HG03064 (cell line): ENCODE measurements at regions not wholly inside any gene's neighbourhood (a gene's known extent, or its start where the extent isn't known, plus 50 kb on each side); places are given as distances from the start of the nearest gene placed in this dataset.

Experiments
- ATAC-seq: cut with Tn5 transposase; IDR thresholded peaks from one replicate; pipeline ENCODE4 v1.9.1; 2021; ENCODE audit warnings: low read depth; ENCODE audit not compliant: unreplicated experiment

DNA sequence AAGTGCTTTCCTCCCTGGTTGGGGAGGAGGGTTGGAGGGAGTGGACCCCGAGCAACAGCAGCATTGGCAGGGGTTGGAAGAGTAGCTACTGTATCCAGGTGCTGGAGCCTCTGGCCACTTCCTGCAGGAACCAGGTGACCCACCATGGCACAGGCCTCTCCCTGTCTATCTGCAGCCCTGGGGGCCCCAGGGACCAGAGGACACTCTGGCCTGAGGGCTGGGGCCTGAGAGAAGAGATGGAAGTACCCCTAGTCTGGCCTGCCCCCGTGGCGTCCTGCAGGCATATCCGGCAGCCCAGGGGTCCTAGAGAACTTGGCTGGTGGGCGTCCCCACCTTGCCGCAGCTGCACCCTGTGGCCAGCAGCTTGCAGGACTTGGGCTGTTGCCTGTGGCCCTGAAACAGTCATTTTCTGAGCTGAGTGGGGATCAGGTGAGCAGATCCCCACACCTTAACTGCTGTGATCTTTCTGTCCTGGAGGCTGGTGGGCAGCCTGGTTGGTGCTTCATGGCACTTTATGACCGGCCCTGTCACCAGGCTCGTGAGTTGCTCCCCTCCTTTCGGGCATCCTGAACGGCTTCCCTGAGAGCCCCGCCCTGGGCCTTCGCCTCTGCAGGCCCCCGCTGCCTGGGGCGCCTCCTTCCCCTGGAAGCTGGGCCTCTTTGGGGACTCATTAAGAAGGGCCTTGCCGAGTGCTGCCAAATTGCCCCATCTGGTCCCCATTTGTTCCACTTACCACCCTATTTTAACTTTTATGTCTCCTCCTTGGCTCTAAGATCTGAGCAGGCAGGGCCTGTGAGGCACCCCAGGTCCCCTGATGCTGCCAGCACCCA is 298.6 kb downstream of the SEC14L1 start:
- ATAC-seq: no peak

DNA sequence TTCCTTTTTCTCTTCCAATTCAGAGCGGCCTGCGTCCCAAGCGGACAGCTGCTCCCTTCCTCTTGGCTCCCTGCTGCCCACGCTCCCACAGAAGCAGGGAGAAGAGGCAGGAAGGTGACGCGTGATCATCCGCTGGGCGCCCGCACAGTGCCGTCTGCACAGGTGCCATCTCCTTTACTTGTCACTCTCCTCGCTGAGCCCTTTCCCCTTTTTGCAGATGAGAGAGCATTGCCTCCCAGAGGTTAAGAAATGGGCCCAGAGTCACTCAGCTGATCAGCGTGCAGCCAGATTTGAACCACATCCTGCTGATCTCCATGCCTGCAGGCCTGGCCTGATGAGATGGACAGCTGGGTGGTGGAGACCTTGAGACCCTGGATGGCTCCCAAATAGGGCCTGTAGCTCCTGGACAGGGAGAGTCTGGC is 299.8 kb downstream of the SEC14L1 start:
- no peak for ATAC-seq

DNA sequence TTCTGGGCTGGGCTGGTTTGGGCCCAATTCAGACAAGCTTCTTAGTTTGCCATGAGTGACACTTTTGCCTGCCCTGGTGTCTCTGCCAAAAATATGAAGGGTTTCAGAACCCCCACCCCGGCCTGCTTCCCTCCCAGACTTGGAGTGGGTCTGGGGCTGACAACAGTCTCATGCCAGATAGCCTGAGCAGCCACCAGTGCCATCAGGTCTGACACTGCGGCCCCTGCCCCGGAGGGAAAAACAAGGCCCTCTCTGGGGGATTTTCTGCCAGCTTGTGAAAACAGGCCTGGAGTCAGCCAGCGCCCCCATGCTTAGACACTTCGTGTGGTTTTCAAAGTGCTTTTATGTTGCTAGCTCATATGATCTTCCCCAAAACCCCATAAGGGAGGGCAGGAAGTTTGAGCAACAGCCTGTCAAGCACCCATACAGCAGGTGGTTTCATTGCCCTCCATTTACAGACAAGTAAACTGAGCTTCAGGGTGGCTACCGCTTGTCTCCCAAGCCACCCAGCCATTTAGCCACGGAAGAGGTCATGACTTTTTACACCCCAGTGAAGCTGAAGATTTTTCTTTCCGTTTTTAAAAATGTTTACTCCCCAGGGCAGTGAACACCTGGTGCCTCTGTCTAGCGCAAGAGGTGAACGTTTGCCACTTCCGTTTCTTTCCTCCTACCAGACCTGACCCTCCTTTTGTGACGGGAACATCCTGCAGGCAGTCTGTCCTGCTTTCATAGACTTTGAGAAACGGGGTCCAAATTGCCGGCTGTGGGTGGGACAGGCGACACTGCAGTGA is 300.6 kb downstream of the SEC14L1 start:
- ATAC-seq: peak; percentile 34

DNA sequence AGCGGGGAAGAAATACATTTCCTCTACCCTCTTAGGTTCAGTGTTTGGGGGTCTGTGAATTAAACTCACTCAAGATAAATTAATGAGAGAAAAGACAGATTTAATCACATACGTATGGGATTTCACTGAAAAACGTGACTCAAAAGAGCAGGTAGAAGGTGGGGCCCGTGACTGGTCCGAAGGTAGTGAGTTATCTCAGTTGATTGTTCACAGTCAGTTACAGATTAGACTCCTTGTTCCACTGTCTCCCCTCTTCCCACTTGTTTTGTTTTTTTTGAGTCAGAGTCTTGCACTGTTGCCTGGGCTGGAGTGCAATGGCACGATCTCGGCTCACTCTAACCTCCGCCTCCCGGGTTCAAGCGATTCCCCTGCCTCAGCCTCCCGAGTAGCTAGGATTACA is 301.2 kb downstream of the SEC14L1 start:
- ATAC-seq: no peak

DNA sequence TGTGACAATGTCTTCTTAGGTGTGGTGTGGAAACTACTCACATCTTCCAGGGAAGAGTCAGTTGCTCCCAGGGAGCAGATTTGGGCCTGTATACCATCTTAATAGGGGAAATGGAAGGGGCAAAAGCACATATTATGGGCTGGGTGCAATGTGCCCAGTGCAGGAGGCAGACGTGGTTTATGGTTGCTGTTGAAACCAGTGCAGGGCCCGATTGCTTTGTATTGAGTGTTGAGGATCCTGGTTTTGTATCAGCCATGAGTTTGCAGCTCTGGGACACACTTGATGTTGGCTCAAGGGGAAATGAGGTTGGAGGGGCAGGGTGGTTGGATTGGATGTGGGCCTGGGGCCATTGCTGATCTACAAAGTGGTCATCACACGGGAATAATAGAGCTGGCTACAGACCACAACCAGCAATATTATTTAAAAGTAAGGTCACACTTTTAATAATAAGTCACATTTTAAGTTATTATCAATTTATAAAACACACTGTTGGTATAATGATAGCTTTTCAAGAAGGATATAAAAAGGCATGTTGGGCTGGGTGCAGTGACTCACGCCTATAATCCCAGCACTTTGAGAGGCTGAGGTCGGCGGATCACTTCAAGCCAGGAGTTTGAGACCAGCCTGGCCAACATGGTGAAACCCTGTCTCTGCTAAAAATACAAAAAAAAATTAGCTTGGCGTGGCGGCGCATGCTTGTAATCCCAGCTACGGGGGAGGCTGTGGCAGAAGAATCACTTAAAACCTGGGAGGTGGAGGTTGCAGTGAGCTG is 302.4 kb downstream of the SEC14L1 start:
- ATAC-seq: no peak

DNA sequence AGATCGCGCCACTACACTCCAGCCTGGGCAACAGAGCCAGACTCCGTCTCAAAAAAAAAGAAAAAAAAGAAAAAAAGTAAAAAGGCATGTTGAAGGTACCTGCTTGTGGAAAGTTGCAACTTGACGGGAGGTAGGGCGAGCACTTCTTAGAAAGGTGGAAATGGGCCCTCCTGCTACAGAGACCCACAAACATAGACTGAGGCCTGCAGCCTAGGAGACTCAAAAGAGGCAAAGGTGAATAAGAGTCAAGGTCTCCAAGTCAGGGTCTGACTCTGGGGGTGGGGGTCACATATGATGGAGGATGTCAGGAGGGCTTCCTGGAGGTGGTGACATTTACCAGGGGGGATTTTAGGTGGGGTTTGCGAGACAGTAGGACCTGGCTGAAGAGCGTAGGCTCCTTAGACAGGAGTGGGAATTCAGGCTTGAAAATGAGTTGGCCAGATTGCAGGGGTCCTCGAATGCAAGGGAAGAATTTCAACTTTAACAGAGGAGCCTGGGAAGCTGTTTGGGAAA is 303.0 kb downstream of the SEC14L1 start:
- no peak for ATAC-seq

DNA sequence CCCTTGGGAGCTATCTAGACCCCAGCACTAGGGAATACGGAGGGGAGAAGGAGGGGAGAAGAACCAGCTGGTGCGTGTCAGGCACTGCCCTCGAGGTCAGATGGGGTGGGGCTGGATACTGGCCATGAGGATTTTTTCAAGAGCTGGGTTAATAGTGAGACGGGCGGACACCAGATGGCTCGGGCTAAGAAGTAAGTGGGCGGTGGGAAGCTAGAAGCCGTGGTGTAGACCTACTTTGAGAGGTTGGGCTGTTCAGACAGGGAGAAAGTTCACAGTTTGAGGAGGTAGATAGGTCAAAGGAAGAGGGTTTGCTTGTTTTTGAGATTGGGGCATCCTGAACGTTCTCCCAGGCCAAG is 303.8 kb downstream of the SEC14L1 start:
- ATAC-seq: no peak

DNA sequence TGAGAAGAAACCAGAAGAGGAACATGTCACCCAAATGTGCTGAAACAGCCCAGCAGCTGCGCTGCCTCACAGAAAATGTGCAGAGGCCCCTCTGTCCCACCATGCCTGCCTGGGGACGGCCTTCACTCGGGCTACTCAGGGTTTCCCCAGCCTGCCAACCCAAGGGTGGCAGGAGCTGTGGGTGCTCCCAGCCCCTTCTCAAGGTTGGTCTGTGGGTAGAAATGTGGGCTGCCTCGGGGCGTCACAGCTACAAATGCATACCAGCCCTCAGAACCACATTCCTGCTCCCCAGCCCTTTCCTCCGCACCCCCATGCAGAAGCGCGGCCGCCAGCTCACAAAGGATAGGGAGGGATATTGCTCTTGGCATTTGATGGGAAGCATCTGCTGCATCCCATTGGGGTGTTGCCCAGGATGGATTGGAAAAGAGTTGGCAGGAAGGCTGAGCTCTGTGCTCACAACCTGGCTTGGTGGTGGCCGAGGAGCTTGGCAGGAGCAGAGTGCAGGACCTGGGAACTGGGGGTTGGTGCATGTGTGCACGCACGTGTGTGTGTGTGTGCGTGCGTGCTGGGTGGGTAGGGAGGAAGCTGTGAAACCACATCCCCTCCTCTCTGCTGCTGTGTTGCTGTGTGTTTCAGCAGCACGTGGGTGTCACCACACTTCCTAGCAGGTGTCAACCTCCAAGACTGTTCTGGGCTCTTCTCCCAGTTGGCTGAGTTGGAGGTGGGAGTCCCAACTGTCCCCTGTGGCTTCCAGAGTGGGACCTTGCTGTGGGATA is 304.4 kb downstream of the SEC14L1 start:
- no peak for ATAC-seq

DNA sequence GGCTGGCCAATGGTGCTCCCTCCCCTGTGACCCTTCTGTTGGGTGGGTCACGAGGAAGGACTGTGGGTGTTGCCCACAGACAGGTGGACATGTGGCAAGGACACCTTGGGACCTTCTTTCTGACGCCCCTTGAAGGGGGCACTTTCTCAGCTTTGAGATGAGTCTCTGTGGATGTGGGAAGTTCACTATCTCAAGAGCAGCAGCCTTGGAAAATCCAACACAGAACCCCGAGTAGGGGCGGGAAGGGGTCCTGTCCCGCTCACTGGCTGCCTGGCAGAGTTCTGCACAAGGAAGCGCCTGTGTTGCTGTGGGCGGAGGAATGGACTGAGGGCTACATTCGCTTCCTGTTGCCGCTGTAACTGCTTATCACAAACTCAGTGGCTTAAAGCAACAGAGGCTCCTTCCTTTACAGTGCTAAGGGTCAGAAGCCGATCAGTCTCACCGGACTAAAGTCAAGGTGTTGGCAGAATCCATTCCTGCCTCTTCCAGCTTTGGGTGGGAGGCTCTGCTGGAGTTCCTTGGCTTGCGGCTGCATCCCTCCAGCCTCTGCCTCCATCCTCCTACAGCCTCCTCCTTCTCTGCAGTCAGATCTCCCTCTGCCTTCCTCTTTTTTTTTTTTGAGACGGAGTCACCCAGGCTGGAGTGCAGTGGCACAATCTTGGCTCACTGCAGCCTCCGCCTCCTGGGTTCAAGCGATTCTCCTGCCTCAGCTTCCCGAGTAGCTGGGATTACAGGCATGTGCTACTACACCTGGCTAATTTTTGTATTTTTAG is 305.2 kb downstream of the SEC14L1 start:
- ATAC-seq: no peak

DNA sequence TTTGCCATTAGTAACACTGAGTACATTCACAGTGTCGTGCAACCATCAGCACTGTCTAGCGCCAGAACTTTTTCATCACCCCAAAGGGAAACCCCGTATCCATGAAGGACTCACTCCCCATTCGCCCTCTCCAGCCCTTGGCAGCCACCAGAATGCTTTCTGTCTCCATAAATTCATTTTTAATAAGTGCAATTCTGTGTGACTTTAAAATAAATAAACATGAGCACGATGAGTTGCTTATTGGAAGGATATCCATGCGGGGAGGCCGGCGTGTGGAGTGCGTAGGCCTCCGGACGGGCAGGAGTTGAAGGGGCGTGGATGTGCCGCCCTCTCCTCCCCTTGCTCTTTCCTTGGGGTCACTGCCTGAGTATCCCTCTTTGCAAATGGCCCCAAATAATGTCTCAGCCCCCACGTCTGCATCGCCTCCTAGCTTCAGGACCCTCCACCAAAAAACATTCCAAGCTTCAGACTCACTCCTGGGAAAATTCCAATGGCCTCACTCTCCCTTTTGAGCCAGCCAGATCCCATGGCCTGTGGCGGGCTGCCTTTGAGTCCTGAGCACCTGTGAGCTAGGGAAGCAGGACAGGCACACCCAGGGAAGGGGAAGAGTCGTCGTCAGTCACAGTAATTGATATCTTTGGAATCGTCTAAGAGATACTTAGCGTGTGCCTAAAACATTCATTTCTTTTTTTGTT is 306.3 kb downstream of the SEC14L1 start:
- no peak for ATAC-seq

DNA sequence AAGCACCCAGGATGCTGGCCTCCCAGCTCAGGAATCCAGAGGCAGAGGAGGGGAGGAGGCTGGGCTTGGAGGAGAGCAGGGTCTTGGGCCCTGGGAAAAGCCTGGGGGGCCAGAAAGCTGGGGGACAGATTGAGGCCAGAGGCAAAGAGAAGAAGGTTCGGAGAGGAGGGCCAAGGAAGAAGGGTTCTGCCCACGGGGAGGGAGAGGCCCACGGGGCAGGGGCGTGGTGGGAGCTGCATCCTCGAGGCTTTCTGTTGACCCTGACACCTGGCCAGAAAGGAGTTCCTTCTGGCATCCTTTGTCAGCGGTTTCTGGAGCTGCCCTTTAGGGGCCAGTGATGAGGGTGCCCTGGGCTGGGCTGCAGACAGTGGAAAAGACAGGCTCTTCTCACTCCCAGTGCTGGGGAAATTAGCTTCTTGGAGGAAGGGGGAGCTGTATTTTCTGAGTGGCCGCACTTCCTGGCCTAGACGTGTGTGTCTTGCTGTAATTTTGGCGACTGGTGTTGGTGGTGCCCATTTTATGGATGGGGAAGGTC is 308.7 kb downstream of the SEC14L1 start:
- no peak for ATAC-seq

DNA sequence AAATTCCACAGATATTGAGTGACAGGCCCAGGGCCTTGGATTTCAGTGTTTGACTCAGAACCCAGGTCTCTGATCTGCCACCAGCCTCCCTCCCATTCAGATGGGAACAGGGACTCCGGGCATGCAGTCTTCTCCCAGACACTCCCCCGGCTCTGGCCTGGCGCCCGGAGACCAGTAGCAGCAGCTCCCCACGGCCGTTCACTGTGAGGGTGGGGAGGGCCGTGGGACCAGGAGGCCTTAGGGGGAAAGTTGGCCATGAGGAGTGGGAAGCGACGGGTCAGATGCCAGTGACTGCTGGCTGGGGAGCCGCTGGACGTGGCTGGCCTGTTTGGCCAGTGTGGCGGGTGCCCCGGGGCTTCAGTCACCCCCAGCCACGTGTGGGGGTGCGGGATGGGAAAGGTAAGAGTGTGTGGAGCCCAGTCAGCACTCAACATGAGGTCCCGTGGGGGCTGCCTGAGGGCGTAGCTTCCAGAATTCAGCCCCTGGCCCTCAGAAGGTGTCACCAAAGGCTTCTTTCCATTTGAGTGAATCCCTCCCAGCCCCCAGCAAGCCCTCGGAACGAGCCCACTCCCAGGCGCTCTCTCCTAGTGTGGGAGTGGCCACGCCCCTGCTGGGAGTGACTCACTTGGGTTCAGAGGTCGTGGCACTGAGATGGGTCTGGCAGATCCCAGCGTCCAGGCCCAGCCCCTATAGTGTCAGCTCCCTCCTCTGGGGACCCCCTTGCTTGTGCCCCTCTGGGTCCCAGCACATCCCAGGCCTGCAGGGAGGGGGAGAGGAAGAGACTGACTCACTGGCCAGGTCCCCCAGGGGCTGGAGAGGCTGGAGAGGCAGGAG is 309.4 kb downstream of the SEC14L1 start:
- ATAC-seq: no peak

DNA sequence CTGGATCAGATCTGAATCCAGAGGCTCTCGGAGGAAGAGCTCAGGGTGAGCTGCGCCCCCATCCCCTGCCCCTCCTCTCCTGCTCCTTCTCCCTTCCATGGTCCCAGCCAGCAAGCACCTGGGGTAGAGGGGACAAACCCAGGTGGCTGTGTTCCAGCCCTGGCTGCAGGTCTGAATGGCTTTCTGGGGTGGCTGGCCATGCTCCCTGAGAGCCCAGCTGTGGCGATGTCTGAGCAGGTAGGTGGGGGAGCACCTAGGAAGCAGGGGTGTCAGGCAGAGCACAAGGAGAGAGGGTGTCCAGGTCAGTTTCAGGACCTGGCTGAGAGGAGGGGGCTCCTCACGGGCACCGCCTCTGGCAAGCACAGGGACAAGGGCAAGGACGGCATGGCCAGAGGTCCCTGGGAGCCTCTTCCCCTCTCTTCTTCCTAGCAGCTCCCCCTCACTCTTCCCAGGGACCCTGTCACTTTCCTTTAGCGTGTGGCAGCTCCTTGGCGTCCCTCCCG is 310.0 kb downstream of the SEC14L1 start:
- no peak for ATAC-seq

DNA sequence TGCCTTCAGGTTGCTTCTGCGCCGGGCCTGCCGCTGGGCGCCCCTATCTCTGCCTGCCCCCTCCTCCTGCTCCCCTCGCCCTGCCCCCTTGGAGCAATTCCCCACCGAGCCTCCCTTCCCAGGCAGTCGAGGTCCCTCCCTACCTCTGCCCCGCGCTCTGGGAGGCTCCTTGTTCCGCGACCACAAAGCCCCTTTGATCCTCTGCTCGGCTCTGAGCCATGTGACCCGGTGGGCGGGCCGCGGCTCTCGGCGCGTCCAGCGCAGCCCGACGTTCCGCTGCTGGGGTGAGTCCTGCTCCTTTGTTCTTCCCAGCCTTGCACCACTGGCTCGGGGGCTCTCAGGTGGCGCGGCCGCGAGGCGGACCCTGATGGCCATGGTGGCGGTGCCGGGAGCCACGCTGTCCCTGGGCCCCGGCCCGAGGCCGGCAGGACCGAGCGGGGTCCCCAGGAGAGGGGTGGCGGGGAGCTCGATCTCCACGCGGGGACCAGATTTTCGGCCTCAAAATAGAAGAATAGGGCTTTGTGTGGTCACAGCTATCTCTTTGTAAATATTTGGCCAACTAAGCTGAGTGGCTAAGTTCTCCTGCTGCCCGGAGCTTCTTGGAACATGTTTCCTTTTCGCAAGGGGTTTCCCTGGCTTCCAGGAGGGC is 310.6 kb downstream of the SEC14L1 start:
- ATAC-seq: no peak

DNA sequence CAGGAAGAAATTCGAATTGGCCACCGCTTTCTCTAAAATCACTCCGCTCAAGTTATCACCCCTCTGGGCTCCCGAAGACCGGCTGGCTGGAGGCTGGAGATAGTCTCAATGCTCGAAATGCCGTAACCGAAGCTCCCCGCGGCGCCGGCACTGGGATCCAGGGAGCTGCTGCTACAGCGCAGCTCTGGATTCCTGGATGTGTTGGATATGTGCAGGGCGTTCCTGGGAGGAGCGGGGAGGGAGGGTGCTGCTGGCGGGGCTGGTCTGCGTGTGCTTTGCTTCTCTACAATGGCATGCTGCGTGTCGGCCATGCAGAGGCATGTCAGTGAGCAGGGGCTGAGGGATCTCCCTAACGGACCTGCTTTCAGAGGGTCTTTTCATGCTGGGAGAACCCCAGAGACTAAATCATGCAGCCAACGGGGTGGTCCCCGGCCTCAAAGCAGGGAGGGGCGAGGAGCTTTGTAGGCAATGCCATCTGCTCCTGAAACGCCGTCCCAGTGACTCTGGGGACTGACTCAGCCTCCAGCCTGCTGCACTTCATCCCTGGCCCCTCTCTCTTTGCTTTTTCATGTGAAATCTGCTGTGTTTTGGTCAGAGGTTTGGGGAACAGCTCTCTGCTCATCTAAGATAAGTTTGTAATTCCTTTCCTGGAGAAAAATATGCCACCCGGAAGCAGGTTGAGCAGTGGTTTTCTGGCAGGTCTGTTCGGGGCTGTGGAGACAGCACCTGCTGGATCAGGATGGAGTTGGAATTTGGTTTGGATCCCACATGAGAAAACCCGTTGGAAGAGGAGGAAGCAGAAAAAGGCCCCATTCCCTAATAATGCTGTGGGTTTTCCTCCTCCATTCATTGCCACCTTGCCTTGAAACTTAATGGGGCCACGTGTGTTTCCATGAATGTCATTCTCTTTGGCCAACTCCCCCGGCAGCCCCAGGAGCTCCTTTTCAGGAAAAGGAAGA is 311.4 kb downstream of the SEC14L1 start:
- no peak for ATAC-seq

DNA sequence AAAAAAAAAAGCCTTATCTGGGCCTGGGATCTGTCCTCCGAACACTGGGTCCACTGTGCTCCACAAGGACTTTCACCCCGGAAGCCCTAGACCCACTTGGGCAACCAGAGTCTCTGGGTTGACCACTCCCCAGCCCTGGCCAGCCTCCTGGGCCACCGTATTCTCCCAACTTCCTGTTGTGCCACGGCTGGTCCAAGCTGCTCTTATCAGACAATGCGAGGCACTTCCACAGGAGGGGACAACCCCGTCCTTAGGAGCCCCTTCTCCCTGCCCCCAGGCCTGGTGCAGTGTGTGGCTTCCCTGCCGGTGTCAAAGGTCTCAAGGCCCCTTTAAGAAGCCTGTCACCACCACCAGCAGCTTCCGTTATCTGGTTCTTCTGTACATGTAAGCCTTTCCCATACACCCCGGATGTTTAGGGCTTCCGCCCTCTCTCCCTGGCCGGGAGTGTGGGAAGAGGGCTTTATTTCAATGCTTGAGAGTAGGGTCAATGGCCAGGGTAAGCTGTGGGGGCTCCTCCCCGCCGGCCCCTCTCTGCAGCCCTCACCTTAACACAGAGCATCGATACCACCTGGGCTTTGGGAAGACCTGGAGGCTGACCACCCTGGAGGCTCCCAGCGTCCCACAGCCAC is 313.0 kb downstream of the SEC14L1 start:
- no peak for ATAC-seq
